HG02759 (cell line): ENCODE measurements at regions not wholly inside any gene's neighbourhood (a gene's known extent, or its start where the extent isn't known, plus 50 kb on each side); places are given as distances from the start of the nearest gene placed in this dataset.

ENCODE experiments used
- ATAC-seq: cut with Tn5 transposase; IDR thresholded peaks from one replicate; pipeline ENCODE4 v1.9.1; 2021; ENCODE audit warnings: mild to moderate bottlenecking, moderate library complexity; ENCODE audit not compliant: unreplicated experiment

DNA sequence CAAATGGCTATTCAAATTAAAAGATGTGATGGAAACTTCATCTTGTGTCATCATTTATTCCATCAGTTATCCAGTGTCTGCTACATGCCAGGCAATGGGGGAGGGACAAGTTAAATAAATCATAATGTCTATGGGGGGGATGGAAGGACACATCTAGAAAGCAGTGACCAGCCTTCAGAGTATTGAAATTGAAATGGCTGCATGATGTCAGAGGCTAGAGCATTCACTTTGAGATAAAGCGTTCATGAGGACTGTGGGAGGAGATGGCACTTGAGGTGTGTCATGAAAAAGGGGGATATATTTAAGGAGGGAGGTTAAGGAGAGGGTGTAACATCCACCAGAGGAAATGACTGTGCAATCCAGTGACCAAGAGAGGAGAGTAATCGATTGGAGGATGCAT lies 50.6 kb downstream of the SLIT2 start:
- ATAC-seq: no peak

- ATAC-seq: no peak
Measured at GRCh38 chr4:20305976-20306375, 54.3 kb downstream of the SLIT2 start.

GRCh38 chr4:20311856-20312255 lies 60.2 kb downstream of the SLIT2 start:
- no peak for ATAC-seq

GRCh38 chr4:20313237-20314030 lies 61.7 kb downstream of the SLIT2 start:
- peak; percentile 83 for ATAC-seq

GRCh38 chr4:20317424-20317985 lies 65.8 kb downstream of the SLIT2 start:
- ATAC-seq: no peak

DNA sequence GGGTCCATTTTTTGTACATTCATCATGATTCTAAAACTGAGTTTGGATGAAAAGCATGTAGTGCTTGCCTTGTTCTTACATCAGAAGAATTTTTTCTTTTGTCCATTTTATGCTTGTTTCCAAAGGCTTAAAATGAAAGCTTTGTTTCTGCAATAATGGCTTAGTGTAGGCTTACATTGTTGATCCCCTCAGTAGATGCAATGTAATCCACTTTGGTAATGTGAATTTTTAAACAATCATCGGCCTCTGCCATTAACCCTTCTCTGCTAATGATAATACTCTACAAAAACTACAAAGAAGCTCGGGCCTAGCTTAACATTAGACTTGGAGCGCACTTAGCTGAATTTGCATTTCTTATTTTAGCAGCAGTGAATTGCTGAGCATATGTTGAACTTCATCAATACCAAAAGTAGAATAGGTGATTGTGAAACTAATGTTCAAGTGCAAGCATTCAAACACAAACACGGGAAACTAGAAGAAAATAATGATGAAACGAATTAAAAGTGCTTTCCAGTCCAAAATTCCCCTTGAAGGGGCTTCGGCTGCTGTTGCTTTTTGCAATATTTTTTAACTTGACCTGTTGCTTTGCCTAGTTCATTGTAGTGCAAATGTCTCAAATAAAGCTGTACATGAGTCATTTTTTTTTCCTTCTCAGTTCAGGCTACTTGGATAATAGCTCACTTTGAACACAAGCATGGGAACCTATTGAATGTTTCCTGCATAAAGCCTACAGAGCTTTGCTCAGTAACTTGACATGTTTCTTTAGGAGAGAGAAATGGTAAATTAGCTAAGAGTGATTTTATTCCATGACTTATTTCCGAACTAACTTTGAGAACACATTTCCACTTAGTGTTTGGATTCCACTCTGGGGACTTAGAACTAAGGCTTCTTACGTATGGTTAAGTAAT lies 66.5 kb downstream of the SLIT2 start:
- ATAC-seq: no peak

DNA sequence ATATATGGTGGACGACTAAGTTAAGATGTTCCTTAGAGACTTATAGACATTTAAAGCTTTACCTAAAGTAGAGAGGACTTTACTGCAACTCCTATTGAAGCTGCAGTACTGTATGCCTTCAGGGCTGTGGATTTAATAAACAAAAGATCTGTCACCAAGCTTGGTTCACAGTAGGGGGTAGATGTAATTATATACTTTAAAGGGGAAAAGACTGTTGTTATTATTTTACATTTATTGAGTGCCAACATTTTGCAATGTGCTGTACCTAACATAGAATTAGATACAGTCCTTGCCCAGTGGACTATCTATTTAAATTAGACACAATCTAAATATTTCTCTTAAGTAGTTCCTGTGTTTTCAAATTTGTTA lies 67.2 kb downstream of the SLIT2 start:
- no peak for ATAC-seq

- ATAC-seq: no peak
Measured at GRCh38 chr4:20319825-20320612, 68.3 kb downstream of the SLIT2 start.

- ATAC-seq: no peak
Measured at GRCh38 chr4:20323991-20324390, 72.3 kb downstream of the SLIT2 start.

DNA sequence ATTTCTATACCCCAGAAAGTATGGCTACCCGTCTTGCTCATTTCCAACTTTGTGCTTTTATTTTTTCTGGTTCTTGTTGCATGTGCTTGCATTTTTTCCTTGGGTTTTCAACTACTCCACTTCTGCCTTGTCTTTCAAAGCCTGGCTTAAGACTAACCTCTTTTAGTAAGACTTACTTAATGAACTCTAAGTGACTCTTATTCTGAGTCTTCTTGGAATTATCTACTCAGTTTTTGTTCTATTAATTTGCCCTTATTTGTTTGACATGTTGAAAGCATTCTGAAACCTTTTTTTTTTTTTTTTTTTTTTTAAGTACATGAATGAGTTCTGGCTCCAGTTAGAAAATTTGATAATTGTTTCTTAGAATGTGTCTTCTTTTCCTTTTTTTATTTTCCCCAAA lies 74.8 kb downstream of the SLIT2 start:
- ATAC-seq: no peak

DNA sequence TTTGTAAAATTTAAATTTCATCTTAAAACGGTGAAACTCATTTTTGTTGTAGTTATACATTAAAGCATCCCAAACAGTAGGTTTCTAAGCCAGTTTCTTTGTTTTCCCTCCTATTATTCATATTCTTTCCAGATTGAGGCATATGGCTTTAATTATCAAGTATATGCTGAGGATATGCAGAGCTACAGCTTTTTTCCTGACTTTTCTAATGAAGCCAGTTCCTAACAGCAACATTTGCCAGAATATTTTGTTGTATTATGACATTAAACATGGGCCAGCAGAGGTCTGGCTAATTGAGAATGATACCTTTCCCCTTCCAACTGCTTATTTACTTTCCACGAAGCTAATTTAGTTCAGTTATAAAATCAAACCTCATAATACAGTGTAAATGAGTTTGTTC lies 75.3 kb downstream of the SLIT2 start:
- no peak for ATAC-seq

- no peak for ATAC-seq
Measured at GRCh38 chr4:20327808-20328207, 76.1 kb downstream of the SLIT2 start.

DNA sequence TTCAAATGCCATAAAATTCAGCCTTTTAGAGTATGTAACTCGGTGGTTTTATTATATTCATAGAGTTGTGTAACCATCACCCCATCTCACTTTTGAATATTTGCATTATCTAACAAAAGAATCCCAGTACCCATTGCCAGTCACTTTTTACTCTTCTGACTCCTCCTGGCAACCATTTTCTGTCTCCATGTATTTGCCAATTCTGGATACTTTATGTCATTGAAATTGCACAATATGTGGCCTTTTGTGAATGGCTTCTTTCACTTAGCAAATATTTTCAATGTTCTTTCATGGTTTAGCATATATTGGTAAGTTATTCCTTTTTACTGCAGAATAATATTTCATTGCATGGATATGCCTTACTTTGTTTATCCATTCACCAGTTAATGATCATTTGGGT lies 79.9 kb downstream of the SLIT2 start:
- no peak for ATAC-seq

- no peak for ATAC-seq
Measured at GRCh38 chr4:20333141-20333715, 81.5 kb downstream of the SLIT2 start.

DNA sequence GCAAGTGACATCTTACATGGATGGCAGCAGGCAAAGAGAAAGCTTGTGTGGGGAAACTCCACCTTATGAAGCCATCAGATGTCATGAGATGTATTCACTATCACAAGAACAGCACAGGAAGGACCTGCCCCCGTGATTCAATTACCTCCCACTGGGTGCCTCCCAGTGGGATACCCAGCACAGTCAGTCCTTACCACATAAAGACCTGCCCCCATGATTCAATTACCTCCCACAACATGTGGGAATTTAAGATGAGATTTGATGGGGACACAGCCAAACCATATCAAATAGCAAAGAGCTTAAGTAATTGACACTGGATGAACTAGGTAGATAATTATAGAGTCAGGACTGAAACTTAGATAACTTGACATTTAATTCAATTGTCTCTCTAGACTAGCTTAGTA lies 85.6 kb downstream of the SLIT2 start:
- ATAC-seq: no peak

- no peak for ATAC-seq
Measured at GRCh38 chr4:20338841-20339240, 87.1 kb downstream of the SLIT2 start.

- ATAC-seq: no peak
Measured at GRCh38 chr4:20341134-20341738, 89.5 kb downstream of the SLIT2 start.

- no peak for ATAC-seq
Measured at GRCh38 chr4:20347531-20347930, 95.8 kb downstream of the SLIT2 start.

DNA sequence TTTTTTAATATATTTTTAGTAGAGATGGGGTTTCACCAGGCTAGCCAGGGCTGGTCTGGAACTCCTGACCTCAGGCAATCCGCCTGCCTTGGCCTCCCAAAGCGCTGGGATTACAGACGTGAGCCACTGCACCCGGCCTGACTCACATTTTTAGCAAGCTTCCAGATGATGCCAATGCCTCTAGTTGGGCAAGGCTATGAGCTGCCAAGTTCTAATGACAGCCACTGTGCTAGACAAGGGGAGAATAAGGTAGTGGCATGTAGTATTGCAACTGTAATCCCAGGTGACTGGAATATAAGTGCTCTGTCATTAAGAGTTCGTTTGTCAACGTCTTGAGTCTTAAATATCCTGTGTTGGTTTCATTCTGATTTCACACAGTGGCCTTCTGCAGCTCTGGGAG lies 96.7 kb downstream of the SLIT2 start:
- ATAC-seq: no peak
